HEK293T (cell line): ENCODE measurements at regions not wholly inside any gene's neighbourhood (a gene's known extent, or its start where the extent isn't known, plus 50 kb on each side); places are given as distances from the start of the nearest gene placed in this dataset.

Source experiments
- ARNT ChIP-seq: fragments of 450-650 bp; IDR thresholded peaks from 2 replicates; pipeline ENCODE4 v1.6.1; 2017; ENCODE audit warnings: mild to moderate bottlenecking
- ELF4 ChIP-seq: fragments of 450-650 bp; IDR thresholded peaks from 2 replicates; pipeline ENCODE4 v1.6.1; 2017; ENCODE audit warnings: antibody characterized with exemption
- FOXM1 ChIP-seq: fragments of 450-650 bp; IDR thresholded peaks from 2 replicates; pipeline ENCODE4 v1.6.1; 2017; ENCODE audit warnings: mild to moderate bottlenecking, borderline replicate concordance
- SUZ12 ChIP-seq: fragments of 450-650 bp; IDR thresholded peaks from 2 replicates; pipeline ENCODE4 v1.6.1; 2016; ENCODE audit warnings: mild to moderate bottlenecking
- TF ChIP-seq, protein P1 (sequence below): fragments of 450-650 bp; IDR thresholded peaks from 2 replicates; pipeline ENCODE4 v1.6.1; 2016

DNA sequence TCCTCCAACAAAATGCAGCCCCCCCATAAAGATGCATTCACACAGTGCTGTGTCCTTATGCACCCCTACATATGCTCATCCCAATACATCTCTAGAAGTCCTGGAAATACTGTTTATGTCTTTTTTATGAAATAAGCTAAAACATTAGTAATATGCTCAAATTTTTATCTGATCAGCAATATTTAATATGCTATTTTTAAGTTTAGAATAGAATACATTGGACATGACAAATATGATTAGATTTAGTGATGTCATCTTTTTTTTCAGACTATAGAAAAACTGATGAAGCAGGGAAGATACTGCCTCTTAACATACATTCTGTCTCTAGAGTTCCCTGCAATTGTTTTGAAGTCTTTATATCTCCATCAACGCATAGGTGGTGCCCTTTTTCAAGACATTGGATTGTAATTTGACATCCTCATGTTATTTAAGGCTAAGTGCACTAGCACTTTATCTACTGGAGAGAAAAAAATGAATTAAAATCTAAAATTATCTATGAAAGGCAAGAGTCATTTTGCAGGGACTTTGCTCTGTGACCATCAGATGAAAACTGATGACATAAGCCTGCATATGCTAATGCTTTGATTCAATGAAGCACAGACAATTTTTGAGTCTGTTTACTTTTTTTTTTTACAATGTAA, 395.3 kb downstream of the LPIN1 start:
- no peak for TF ChIP-seq ARNT
- TF ChIP-seq FOXM1 = no peak
- no peak for TF ChIP-seq ELF4
- no peak for TF ChIP-seq SUZ12
- TF ChIP-seq, protein P1, sequence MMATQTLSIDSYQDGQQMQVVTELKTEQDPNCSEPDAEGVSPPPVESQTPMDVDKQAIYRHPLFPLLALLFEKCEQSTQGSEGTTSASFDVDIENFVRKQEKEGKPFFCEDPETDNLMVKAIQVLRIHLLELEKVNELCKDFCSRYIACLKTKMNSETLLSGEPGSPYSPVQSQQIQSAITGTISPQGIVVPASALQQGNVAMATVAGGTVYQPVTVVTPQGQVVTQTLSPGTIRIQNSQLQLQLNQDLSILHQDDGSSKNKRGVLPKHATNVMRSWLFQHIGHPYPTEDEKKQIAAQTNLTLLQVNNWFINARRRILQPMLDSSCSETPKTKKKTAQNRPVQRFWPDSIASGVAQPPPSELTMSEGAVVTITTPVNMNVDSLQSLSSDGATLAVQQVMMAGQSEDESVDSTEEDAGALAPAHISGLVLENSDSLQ = no peak
